Neutrophil (primary cell): ENCODE measurements at regions not wholly inside any gene's neighbourhood (a gene's known extent, or its start where the extent isn't known, plus 50 kb on each side); places are given as distances from the start of the nearest gene placed in this dataset.

ENCODE experiments used
- H3K27ac ChIP-seq: fragments of 200-600 bp; sonication (generic); 2 replicates; pipeline ENCODE4 v1.5.1; 2016; ENCODE audit warnings: mild to moderate bottlenecking, moderate library complexity
- H3K27me3 ChIP-seq: fragments of 200-600 bp; sonication (generic); 2 replicates; pipeline ENCODE4 v1.6.0; 2016; ENCODE audit warnings: mild to moderate bottlenecking
- H3K36me3 ChIP-seq: fragments of 200-600 bp; sonication (generic); 2 replicates; pipeline ENCODE4 v1.5.1; 2017
- H3K4me1 ChIP-seq, 2 experiments: fragments of 200-600 bp in 1 of 2; sonication (generic) in 1 of 2; 1 replicate in 1 of 2; 2 replicates in 1 of 2; pipeline versions ENCODE4 v1.5.1 to v1.6.1; 2013 to 2016; ENCODE audit warnings: low read depth in 1 of 2, low read length in 1 of 2, mild to moderate bottlenecking in 1 of 2, moderate library complexity in 1 of 2; ENCODE audit not compliant: control insufficient read depth in 1 of 2, insufficient read depth in 1 of 2
- H3K4me3 ChIP-seq, 2 experiments: fragments of 200-600 bp in 1 of 2; sonication (generic) in 1 of 2; 1 replicate in 1 of 2; 2 replicates in 1 of 2; pipeline ENCODE4 v1.5.1; 2013 to 2016; ENCODE audit warnings: low read depth in 1 of 2, low read length in 1 of 2, mild to moderate bottlenecking in 1 of 2, moderate library complexity in 1 of 2
- H3K9me3 ChIP-seq: fragments of 200-600 bp; sonication (generic); 2 replicates; pipeline ENCODE4 v1.5.1; 2016
- CTCF ChIP-seq: fragments of 200-600 bp; sonication (generic); IDR thresholded peaks from 2 replicates; pipeline ENCODE4 v1.5.1; 2016; ENCODE audit warnings: antibody characterized with exemption

- TF ChIP-seq CTCF = no peak
- no peaks in the 10 kb centered on the region for H3K36me3 ChIP-seq
- no peak overlapping the region for H3K4me3 ChIP-seq
- no peaks in the 10 kb centered on the region for H3K27me3 ChIP-seq
- no peaks in the 10 kb centered on the region for H3K9me3 ChIP-seq
- no peaks in the 10 kb centered on the region for H3K4me1 ChIP-seq
- no peak overlapping the region for H3K27ac ChIP-seq
These were observed 198.6 kb upstream of the NT5E start for GRCh38 chr6:85251300-85251699.

- no peak for TF ChIP-seq CTCF
- H3K27me3 ChIP-seq = no peaks in the 10 kb centered on the region
- no peaks in the 10 kb centered on the region for H3K36me3 ChIP-seq
- H3K4me3 ChIP-seq = no peak overlapping the region
- H3K27ac ChIP-seq = no peak overlapping the region
- no peaks in the 10 kb centered on the region for H3K4me1 ChIP-seq
- H3K9me3 ChIP-seq = no peaks in the 10 kb centered on the region
These were observed 199.2 kb upstream of the NT5E start for GRCh38 chr6:85250586-85251220.

- Histone ChIP-seq H3K27me3 (no peaks in the 10 kb centered on the region), H3K27ac (no peak overlapping the region), H3K4me3 (no peak overlapping the region), H3K9me3 (no peaks in the 10 kb centered on the region), H3K36me3 (no peaks in the 10 kb centered on the region), H3K4me1 (no peaks in the 10 kb centered on the region)
- TF ChIP-seq CTCF = no peak
These were observed 204.9 kb upstream of the NT5E start for GRCh38 chr6:85245004-85245403.

- H3K27me3 ChIP-seq = no peaks in the 10 kb centered on the region
- no peak overlapping the region for H3K4me3 ChIP-seq
- H3K27ac ChIP-seq = no peak overlapping the region
- no peaks in the 10 kb centered on the region for H3K4me1 ChIP-seq
- H3K36me3 ChIP-seq = no peaks in the 10 kb centered on the region
- H3K9me3 ChIP-seq = no peaks in the 10 kb centered on the region
- no peak for TF ChIP-seq CTCF
These were observed 208.3 kb upstream of the NT5E start for GRCh38 chr6:85241498-85242052.

GRCh38 chr6:85240787-85241385, 209.0 kb upstream of the NT5E start:
- H3K4me3 ChIP-seq = no peak overlapping the region
- no peaks in the 10 kb centered on the region for H3K27me3 ChIP-seq
- H3K36me3 ChIP-seq = no peaks in the 10 kb centered on the region
- H3K27ac ChIP-seq = no peak overlapping the region
- H3K4me1 ChIP-seq = no peaks in the 10 kb centered on the region
- TF ChIP-seq CTCF = no peak
- H3K9me3 ChIP-seq = no peaks in the 10 kb centered on the region
